SK-N-SH (cell line): ENCODE measurements at regions not wholly inside any gene's neighbourhood (a gene's known extent, or its start where the extent isn't known, plus 50 kb on each side); places are given as distances from the start of the nearest gene placed in this dataset.

Experiments used
- EP300 ChIP-seq, 2 experiments: IDR thresholded peaks; 2 replicates each; pipeline versions ENCODE4 v1.4.0 to v1.6.1; 2012; ENCODE audit warnings: borderline replicate concordance in 1 of 2, low read depth in 1 of 2, low read length in 1 of 2
- TAF1 ChIP-seq: IDR thresholded peaks from 2 replicates; pipeline ENCODE4 v1.6.1; 2012; ENCODE audit warnings: low read depth, mild to moderate bottlenecking, low read length, moderate library complexity, borderline replicate concordance
- YY1 ChIP-seq: IDR thresholded peaks from 2 replicates; pipeline ENCODE4 v1.4.0; 2012; ENCODE audit warnings: low read depth, mild to moderate bottlenecking
- TF ChIP-seq, protein P1 (sequence below): IDR thresholded peaks from 2 replicates; pipeline ENCODE4 v1.4.0; 2012; ENCODE audit warnings: low read depth
- TF ChIP-seq, protein P2 (sequence below): fragments of 200-600 bp; sonication (generic); IDR thresholded peaks from 2 replicates; pipeline ENCODE4 v1.6.1; 2017; ENCODE audit warnings: antibody characterized with exemption, mild to moderate bottlenecking, moderate library complexity

DNA sequence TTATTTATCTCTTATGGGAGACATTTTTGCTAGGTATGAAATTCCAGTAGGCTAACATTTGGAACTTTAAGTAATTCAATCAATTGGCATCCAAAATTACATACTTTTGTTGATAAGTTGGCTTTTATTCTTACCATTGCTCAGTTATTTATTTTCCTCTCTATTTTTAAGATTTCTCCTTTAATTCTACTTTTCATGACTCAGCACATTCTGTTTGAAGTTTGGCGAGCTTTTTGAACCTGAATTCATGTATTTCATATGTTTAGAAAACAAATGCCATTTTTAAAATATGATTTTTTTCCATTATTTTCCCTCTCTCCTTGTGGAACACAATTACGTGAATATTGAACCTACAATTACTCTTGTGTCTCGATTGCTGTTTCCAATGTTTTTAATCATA is 2896.3 kb upstream of the PCDH20 start:
- no peak for TF ChIP-seq YY1
- TF ChIP-seq, protein P1, sequence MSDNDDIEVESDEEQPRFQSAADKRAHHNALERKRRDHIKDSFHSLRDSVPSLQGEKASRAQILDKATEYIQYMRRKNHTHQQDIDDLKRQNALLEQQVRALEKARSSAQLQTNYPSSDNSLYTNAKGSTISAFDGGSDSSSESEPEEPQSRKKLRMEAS: no peak
- TF ChIP-seq, protein P2, sequence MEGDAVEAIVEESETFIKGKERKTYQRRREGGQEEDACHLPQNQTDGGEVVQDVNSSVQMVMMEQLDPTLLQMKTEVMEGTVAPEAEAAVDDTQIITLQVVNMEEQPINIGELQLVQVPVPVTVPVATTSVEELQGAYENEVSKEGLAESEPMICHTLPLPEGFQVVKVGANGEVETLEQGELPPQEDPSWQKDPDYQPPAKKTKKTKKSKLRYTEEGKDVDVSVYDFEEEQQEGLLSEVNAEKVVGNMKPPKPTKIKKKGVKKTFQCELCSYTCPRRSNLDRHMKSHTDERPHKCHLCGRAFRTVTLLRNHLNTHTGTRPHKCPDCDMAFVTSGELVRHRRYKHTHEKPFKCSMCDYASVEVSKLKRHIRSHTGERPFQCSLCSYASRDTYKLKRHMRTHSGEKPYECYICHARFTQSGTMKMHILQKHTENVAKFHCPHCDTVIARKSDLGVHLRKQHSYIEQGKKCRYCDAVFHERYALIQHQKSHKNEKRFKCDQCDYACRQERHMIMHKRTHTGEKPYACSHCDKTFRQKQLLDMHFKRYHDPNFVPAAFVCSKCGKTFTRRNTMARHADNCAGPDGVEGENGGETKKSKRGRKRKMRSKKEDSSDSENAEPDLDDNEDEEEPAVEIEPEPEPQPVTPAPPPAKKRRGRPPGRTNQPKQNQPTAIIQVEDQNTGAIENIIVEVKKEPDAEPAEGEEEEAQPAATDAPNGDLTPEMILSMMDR: no peak
- TF ChIP-seq EP300 (IDR thresholded peaks at IDR 0.05; ENCODE audit: borderline replicate concordance in 1 of 2, low read depth in 1 of 2, low read length in 1 of 2): no peak
- TF ChIP-seq TAF1: no peak
